Kidney epithelial cell (primary cell): ENCODE measurements at regions not wholly inside any gene's neighbourhood (a gene's known extent, or its start where the extent isn't known, plus 50 kb on each side); places are given as distances from the start of the nearest gene placed in this dataset.

Experiments
- DNase-seq: peaks from one replicate; pipeline ENCODE4 v3.0.0-alpha.2; 2010; ENCODE audit warnings: low read depth
- H3K27me3 ChIP-seq: 2 replicates; pipeline ENCODE4 v1.6.0; 2011; ENCODE audit warnings: low read length; ENCODE audit not compliant: control insufficient read depth, insufficient read depth
- H3K36me3 ChIP-seq: 2 replicates; pipeline ENCODE4 v1.5.1; 2011; ENCODE audit warnings: low read length; ENCODE audit not compliant: control insufficient read depth, insufficient read depth
- H3K4me3 ChIP-seq: 2 replicates; pipeline ENCODE4 v1.5.1; 2011; ENCODE audit warnings: low read depth, mild to moderate bottlenecking, control low read depth, low read length
- CTCF ChIP-seq: IDR thresholded peaks from 2 replicates; pipeline ENCODE4 v1.5.1; 2011; ENCODE audit warnings: mild to moderate bottlenecking, moderate library complexity, low read length, control low read depth, inconsistent platforms; ENCODE audit not compliant: insufficient read depth, poor library complexity, severe bottlenecking

GRCh38 chr21:23507501-23507900 is 2099.8 kb downstream of the MRPL39 start:
- TF ChIP-seq CTCF = no peak
- Histone ChIP-seq H3K4me3 (no peak overlapping the region), H3K27me3 (no peaks in the 10 kb centered on the region), H3K36me3 (no peaks in the 10 kb centered on the region)
- DNase-seq = no peak

GRCh38 chr21:23496729-23497128 is 2110.6 kb downstream of the MRPL39 start:
- no peak for DNase-seq
- H3K4me3 ChIP-seq = no peak overlapping the region
- no peaks in the 10 kb centered on the region for H3K27me3 ChIP-seq
- H3K36me3 ChIP-seq = no peaks in the 10 kb centered on the region
- no peak for TF ChIP-seq CTCF

GRCh38 chr21:23488245-23488644 is 2119.0 kb downstream of the MRPL39 start:
- no peak for DNase-seq
- Histone ChIP-seq H3K4me3 (no peak overlapping the region), H3K27me3 (no peaks in the 10 kb centered on the region), H3K36me3 (no peaks in the 10 kb centered on the region)
- no peak for TF ChIP-seq CTCF

GRCh38 chr21:23480591-23481270 is 2126.6 kb downstream of the MRPL39 start:
- Histone ChIP-seq H3K4me3 (no peak overlapping the region), H3K27me3 (no peaks in the 10 kb centered on the region), H3K36me3 (no peaks in the 10 kb centered on the region)
- no peak for TF ChIP-seq CTCF
- no peak for DNase-seq

GRCh38 chr21:23478381-23478780 is 2128.9 kb downstream of the MRPL39 start:
- no peak for TF ChIP-seq CTCF
- Histone ChIP-seq H3K4me3 (no peak overlapping the region), H3K36me3 (no peaks in the 10 kb centered on the region), H3K27me3 (no peaks in the 10 kb centered on the region)
- DNase-seq = no peak
